ENCODE measurements at regions not wholly inside any gene's neighbourhood (a gene's known extent, or its start where the extent isn't known, plus 50 kb on each side); places are given as distances from the start of the nearest gene placed in this dataset.

DNA sequence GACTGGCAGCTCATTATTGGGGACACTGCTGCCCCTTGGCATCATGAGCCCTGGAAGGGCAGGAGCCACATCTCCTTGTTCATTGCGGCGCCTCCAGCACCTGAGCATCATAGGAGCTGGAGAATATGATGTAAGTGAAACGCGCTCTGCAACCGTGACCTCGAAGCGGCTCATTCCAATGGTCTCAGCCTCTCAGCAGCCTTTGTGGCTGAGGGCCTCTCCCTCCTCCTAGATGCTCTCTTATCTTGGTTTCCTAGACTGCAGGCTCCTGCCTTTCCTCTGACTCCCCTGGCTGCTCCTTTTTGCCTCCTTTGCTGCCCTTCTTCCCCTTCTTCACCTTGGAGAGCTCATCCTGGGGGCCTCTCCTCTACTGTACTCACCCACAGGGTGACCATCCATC, 83.6 kb upstream of the CASZ1 start:
- CTCF ChIA-PET = interaction anchor here (1.5 to 1.9 kb wide), 3 partner anchors 10 to 15 kb away, joined by 5 to 8 read pairs (median 6); no protein-coding TSS in a partner anchor
- no TSS peak for BruUV-seq (replicated peaks)

DNA sequence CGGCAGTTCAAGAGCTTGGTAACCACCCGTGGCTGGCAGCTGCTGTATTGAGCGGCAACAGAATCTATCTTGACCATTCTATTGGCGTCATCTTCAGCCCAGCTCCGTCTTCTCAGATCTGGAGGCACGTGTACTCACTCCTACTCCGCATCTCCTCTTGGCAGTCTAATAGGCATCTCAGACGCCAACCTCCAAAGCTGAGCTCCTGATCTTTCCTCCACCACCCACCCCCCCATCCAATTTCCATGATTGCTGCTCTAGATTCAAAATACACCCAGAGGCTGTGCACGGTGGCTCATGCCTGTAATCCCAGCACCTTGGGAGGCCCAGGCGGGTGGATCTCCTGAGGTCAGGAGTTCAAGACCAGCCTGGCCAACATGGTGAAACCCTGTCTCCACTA, 84.6 kb upstream of the CASZ1 start:
- Histone ChIP-seq H3K27me3 (ENCODE audit: control insufficient read depth in 2 of 2, insufficient read depth in 2 of 2, low read length in 2 of 2) (no peaks in the 10 kb centered on the region), H3K36me3 (ENCODE audit: control insufficient read depth in 2 of 2, extremely low read depth in 1 of 2, insufficient read depth in 2 of 2, low read length in 2 of 2) (no peaks in the 10 kb centered on the region), H3K9me1 (replicated peaks; ENCODE audit: control insufficient read depth, extremely low read depth, insufficient read depth, low read length) (no peaks in the 10 kb centered on the region), H3K9me3 (replicated peaks; ENCODE audit: control insufficient read depth, insufficient read depth, low read length) (no peaks in the 10 kb centered on the region), H3K4me3 (replicated peaks in 1 of 3; ENCODE audit: insufficient read depth in 1 of 3, low read depth in 1 of 3, low read length in 3 of 3) (no peak overlapping the region), H2AFZ (ENCODE audit: low read depth, low read length) (no peak overlapping the region), H3K79me2 (ENCODE audit: control insufficient read depth, insufficient read depth, low read length) (no peaks in the 10 kb centered on the region), H3K4me2 (ENCODE audit: insufficient read depth, low read length) (no peak overlapping the region), H4K20me1 (replicated peaks; ENCODE audit: control insufficient read depth, extremely low read depth, insufficient read depth, low read length) (no peaks in the 10 kb centered on the region), H3K4me1 (ENCODE audit: control insufficient read depth, extremely low read depth, insufficient read depth, low read length) (no peaks in the 10 kb centered on the region), H3K27ac (ENCODE audit: insufficient read depth, low read depth, low read length) (no peak overlapping the region), H3K9ac (replicated peaks; ENCODE audit: extremely low read depth, insufficient read depth, low read length) (no peak overlapping the region)
- intact Hi-C loops (cut with micrococcal nuclease) (no loop called here), dilution Hi-C loops (cut with MboI; ENCODE audit: extremely low pct_ligation_motif_present, low sequenced_read_pairs) (no loop called here)
- no TSS peak for BruUV-seq (replicated peaks)
- TF ChIP-seq EZH2 (IDR thresholded peaks at IDR 0.05; ENCODE audit: borderline replicate concordance, low read depth, low read length, severe bottlenecking) (no peak), POLR2AphosphoS5 (IDR thresholded peaks at IDR 0.05; ENCODE audit: insufficient read depth, low read depth, low read length) (no peak), POLR2A (IDR thresholded peaks at IDR 0.05; ENCODE audit: low read depth, low read length) (no peak), GATA2 (IDR thresholded peaks at IDR 0.05; ENCODE audit: insufficient read depth, insufficient read length, low read depth, low read length) (no peak), MYC (IDR thresholded peaks at IDR 0.05; ENCODE audit: low read depth, low read length) (no peak), FOS (IDR thresholded peaks at IDR 0.05; ENCODE audit: borderline replicate concordance, insufficient read depth, low read length) (no peak), JUN (IDR thresholded peaks at IDR 0.05; ENCODE audit: borderline replicate concordance, insufficient read depth, insufficient read length, low read depth) (no peak)
- TF ChIP-seq, protein P1, sequence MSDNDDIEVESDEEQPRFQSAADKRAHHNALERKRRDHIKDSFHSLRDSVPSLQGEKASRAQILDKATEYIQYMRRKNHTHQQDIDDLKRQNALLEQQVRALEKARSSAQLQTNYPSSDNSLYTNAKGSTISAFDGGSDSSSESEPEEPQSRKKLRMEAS (IDR thresholded peaks at IDR 0.05; ENCODE audit: insufficient read depth, insufficient read length) = no peak
- TF ChIP-seq, protein P2, sequence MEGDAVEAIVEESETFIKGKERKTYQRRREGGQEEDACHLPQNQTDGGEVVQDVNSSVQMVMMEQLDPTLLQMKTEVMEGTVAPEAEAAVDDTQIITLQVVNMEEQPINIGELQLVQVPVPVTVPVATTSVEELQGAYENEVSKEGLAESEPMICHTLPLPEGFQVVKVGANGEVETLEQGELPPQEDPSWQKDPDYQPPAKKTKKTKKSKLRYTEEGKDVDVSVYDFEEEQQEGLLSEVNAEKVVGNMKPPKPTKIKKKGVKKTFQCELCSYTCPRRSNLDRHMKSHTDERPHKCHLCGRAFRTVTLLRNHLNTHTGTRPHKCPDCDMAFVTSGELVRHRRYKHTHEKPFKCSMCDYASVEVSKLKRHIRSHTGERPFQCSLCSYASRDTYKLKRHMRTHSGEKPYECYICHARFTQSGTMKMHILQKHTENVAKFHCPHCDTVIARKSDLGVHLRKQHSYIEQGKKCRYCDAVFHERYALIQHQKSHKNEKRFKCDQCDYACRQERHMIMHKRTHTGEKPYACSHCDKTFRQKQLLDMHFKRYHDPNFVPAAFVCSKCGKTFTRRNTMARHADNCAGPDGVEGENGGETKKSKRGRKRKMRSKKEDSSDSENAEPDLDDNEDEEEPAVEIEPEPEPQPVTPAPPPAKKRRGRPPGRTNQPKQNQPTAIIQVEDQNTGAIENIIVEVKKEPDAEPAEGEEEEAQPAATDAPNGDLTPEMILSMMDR (IDR thresholded peaks at IDR 0.05; ENCODE audit: extremely low read depth in 1 of 2, insufficient read depth in 1 of 2, low read depth in 1 of 2, low read length in 2 of 2) = no peak
- ChIA-PET CTCF (interaction anchor here (0.8 to 1.6 kb wide), 3 partner anchors 14 to 33 kb away, joined by 3 to 6 read pairs (median 5); no protein-coding TSS in a partner anchor), POLR2A (no interaction called here)
- no peak for DNase-seq (ENCODE audit: low read depth, low spot score)
- no peak for FAIRE-seq

More for the DNA sequence above, 83.6 kb upstream of the CASZ1 start:
- intact Hi-C loops (cut with micrococcal nuclease) (no loop called here), dilution Hi-C loops (cut with MboI; ENCODE audit: extremely low pct_ligation_motif_present, low sequenced_read_pairs) (no loop called here)
- Histone ChIP-seq H2AFZ (ENCODE audit: low read depth, low read length) (no peak overlapping the region), H3K4me2 (ENCODE audit: insufficient read depth, low read length) (no peak overlapping the region), H4K20me1 (replicated peaks; ENCODE audit: control insufficient read depth, extremely low read depth, insufficient read depth, low read length) (no peaks in the 10 kb centered on the region), H3K9me1 (replicated peaks; ENCODE audit: control insufficient read depth, extremely low read depth, insufficient read depth, low read length) (no peaks in the 10 kb centered on the region), H3K27me3 (ENCODE audit: control insufficient read depth in 2 of 2, insufficient read depth in 2 of 2, low read length in 2 of 2) (no peaks in the 10 kb centered on the region), H3K27ac (ENCODE audit: insufficient read depth, low read depth, low read length) (no peak overlapping the region), H3K4me3 (replicated peaks in 1 of 3; ENCODE audit: insufficient read depth in 1 of 3, low read depth in 1 of 3, low read length in 3 of 3) (no peak overlapping the region), H3K9me3 (replicated peaks; ENCODE audit: control insufficient read depth, insufficient read depth, low read length) (no peaks in the 10 kb centered on the region), H3K4me1 (ENCODE audit: control insufficient read depth, extremely low read depth, insufficient read depth, low read length) (no peaks in the 10 kb centered on the region), H3K36me3 (ENCODE audit: control insufficient read depth in 2 of 2, extremely low read depth in 1 of 2, insufficient read depth in 2 of 2, low read length in 2 of 2) (no peaks in the 10 kb centered on the region), H3K79me2 (ENCODE audit: control insufficient read depth, insufficient read depth, low read length) (no peaks in the 10 kb centered on the region), H3K9ac (replicated peaks; ENCODE audit: extremely low read depth, insufficient read depth, low read length) (no peak overlapping the region)
- no peak for FAIRE-seq
- TF ChIP-seq, protein P1 (IDR thresholded peaks at IDR 0.05; ENCODE audit: insufficient read depth, insufficient read length) = no peak
- TF ChIP-seq POLR2A (IDR thresholded peaks at IDR 0.05; ENCODE audit: low read depth, low read length) (no peak), POLR2AphosphoS5 (IDR thresholded peaks at IDR 0.05; ENCODE audit: insufficient read depth, low read depth, low read length) (no peak), JUN (IDR thresholded peaks at IDR 0.05; ENCODE audit: borderline replicate concordance, insufficient read depth, insufficient read length, low read depth) (no peak)
- TF ChIP-seq, protein P2 (IDR thresholded peaks at IDR 0.05; ENCODE audit: extremely low read depth in 1 of 2, insufficient read depth in 1 of 2, low read depth in 1 of 2, low read length in 2 of 2) = no peak
- POLR2A ChIA-PET = no interaction called here
- no peak for DNase-seq (ENCODE audit: low read depth, low spot score)
